HTR-8/SVneo (cell line): ENCODE measurements at regions not wholly inside any gene's neighbourhood (a gene's known extent, or its start where the extent isn't known, plus 50 kb on each side); places are given as distances from the start of the nearest gene placed in this dataset.
"Not testable (repeated sequence)": the region's sequence is repeated elsewhere in the genome, so short reads cannot be mapped to it uniquely, and the experiment has no call there.

ENCODE experiments used
- DNase-seq: peaks from one replicate; pipeline ENCODE4 v3.0.0; 2011; ENCODE audit warnings: low spot score, mixed read lengths; ENCODE audit not compliant: insufficient read length
- FAIRE-seq: peaks from 2 replicates; lab custom pipeline; 2011; peaks lifted over from hg19 to GRCh38; lab: Jason Lieb, UNC

DNA sequence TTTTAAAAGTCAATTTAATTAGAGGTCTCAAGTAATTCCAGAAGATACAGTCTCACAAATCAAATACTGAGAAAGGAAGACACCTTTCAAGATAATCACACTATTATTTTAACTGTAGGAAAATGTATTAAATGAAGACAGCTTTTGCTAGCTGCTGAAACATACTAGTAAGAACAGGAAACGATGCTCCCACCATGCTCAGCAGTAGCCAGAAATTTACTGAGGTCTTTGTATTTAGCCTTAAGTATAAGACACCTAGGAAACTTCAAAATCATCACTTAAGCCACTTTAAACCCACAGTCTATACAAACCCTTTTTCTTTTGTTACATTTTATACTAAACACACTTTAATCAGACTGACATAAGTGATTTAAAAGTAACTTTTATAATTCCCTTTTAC is 72.7 kb upstream of the NPIPB12 start:
- not testable (repeated sequence) for DNase-seq, FAIRE-seq

- not testable (repeated sequence) for DNase-seq, FAIRE-seq
Measured at GRCh38 chr16:29581764-29582163, 75.6 kb upstream of the NPIPB12 start.

DNA sequence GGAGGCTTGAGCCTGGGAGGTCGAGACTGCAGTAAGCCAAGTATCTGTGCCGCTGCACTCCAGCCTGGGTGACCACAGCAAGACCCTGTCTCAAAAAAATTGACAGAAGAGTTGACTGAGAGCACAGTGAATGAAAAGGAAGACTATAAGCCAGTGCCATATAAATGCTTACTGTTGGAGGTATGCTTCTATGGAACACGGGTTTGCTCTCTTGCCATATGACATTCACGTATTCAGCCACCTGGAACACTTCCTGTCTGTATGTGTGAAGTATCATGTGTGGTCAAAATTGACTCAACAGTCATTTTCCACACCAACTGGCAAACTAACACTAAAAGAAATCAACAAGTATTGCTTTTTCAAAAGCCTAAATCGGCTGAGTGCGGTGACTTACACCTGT is 71.1 kb upstream of the SPN start:
- FAIRE-seq, DNase-seq: not testable (repeated sequence)

DNA sequence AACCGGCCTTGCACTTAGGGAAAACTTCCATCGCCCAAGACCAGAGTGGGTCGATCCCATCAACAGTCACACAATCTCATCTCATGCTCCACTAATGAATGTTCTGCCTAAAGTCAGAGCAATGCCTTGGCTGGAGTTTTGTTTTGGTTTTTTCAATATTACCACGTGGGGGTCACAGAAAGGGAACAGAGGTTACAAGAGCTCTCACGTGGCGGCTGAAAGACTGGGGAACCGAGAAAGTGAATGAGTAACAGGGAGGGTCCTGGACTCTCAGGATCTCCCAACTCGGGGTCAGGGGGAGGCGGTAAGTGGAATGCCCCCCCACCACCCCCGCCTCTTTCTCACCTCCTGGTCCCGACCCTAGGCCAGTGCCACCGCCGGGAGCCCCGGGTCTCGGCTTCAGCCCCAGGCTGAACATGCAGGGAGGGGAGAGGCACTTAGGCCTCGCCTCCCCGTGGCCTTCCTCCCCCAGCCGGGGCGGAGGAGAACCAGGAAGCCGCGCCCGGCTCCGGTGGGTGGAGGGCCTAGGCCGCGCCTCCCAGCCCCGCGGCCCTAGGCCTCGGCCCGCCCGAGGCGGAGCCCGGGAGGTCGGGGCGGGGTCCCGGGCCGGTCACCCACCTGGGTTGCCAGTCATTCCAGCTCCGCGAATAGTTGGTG is 68.7 kb upstream of the SPN start:
- DNase-seq, FAIRE-seq: not testable (repeated sequence)

- peak; percentile 74 for DNase-seq
- FAIRE-seq: not testable (repeated sequence)
Measured at GRCh38 chr16:29594926-29595838, 67.9 kb upstream of the SPN start.

DNA sequence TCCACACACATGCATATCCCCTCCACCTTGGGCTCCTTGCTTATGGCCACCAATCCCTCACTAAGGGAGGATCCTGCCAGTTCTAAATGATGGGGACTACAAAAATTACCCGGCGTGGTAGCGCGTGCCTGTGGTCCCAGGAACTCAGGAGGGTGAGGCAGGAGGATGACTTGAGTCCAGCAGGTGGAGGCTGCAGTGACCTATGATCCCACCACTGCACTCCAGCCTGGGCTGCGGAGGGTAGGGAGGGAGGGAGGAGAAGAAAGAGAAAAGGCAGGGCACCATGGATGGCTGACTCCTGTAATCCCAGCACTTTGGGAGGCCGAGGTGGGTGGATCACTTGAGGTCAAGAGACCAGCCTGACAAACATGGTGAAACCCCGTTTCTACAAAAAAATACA is 66.0 kb upstream of the SPN start:
- FAIRE-seq, DNase-seq: not testable (repeated sequence)

- FAIRE-seq, DNase-seq: not testable (repeated sequence)
Measured at GRCh38 chr16:29600111-29601000, 62.7 kb upstream of the SPN start.

DNA sequence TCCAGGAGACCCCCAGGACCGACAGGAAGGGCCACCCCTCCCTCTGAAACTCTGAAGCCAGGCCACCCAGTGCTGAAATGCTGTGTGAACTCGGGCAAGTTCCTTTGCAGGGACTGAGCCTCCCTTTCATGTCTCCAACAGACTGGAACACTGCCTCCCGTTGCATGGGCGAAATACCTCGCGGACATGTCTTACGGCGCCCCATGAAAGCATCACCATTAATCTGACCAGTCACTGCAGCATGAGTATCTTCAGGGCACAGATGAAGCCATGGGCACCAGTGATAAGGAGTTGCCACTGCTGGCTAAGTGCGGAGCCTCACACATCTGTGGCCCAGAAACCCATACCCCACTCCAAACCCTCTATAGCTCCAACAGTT is 60.8 kb upstream of the SPN start:
- DNase-seq, FAIRE-seq: not testable (repeated sequence)

DNA sequence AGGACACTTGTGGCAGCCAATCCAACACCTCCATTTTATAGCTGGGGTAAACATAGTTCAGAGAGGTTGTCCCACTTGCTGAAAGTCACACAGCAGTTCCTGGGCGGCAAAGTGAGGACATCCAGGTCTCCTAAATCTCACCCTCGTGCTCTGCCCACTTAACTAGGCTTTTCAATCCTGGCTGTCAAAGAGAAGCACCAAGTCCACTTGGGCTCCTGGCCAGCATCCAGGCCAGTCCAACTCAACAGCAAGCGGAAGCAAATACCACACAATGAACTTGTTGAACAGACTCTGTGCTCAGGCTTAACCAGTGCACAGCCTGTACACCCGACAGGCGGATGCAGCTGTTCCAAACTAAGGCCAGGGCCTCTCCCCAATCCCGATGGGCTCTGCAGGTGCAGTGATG is 60.4 kb upstream of the SPN start:
- not testable (repeated sequence) for FAIRE-seq, DNase-seq

- not testable (repeated sequence) for FAIRE-seq, DNase-seq
Measured at GRCh38 chr16:29604631-29605549, 58.2 kb upstream of the SPN start.

DNA sequence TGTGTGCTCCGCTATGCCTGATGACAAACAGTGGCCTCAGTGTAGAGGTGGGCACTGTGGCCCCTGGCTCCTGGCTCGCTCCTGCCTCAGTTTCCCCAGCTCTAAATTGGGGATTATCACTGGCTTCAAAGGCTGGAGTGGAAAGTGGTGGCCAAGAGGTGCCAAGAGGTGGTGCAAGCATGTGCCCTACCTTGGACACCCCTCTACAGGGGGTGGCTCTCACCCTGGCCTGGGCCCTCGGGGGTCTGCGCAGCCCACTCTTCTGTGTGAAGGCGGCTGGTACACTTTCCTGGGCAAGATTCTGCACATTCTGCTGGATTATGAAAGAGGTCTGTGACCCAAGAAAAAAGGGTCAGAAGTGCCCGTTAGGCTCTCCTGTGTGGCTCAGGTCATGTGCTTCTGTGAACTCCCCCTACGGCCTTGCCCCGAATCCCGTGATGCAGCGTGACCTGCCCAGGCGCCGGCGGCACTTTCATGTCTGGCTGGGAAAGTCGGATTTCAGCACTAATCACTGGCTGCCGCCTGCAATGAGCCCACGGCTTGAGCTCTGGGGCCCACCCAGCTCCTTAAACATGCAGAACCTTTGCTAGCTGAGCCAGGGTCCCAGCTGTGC is 57.3 kb upstream of the SPN start:
- FAIRE-seq, DNase-seq: not testable (repeated sequence)

DNA sequence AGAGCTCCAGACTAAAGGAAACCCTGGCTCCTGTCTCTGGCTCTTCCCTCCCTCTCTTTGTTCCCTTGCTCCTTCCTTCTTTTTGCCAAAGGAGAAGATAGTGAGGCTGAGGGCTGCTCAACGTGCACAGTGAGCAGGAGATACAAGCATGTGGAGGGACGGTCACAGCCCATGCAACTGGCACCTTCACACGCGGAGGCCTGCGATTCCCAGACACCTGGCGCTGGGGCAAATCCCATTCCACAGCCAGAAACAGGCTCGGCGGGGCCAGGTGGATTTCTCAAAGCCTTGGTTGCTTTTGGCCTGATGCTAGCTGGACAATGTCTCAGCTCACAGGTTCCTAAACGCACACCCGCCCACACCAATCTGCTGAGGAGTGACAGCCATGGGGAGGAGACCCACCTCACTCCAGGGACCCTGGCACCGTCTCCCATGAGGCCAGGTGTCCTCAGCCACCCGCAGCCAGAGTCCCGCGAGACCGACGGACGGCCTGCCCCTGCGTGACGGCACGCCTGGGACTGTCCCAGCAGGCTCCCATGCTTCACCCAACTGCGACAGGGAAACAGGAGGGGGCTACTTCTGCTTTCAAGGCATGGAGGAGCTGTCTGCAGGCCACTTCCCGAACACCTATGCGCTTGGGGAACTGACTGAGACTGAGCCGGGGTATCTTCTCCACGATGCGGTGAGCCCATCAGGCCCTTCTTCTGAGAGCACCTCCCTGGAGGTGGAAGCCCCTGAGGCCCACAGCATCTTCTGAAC is 56.2 kb upstream of the SPN start:
- FAIRE-seq: not testable (repeated sequence)

GRCh38 chr16:29607428-29607823 is 55.6 kb upstream of the SPN start:
- not testable (repeated sequence) for FAIRE-seq, DNase-seq

More for the DNA sequence above, 56.2 kb upstream of the SPN start:
- DNase-seq: not testable (repeated sequence)

GRCh38 chr16:29612381-29613306 is 50.4 kb upstream of the SPN start:
- not testable (repeated sequence) for DNase-seq, FAIRE-seq
